HEK293T (cell line): ENCODE measurements at regions not wholly inside any gene's neighbourhood (a gene's known extent, or its start where the extent isn't known, plus 50 kb on each side); places are given as distances from the start of the nearest gene placed in this dataset.

Experiments
- FOXM1 ChIP-seq: fragments of 450-650 bp; IDR thresholded peaks from 2 replicates; pipeline ENCODE4 v1.6.1; 2017; ENCODE audit warnings: mild to moderate bottlenecking, borderline replicate concordance
- HDGF ChIP-seq: fragments of 450-650 bp; IDR thresholded peaks from 2 replicates; pipeline ENCODE4 v1.6.1; 2017; ENCODE audit warnings: antibody characterized with exemption, borderline replicate concordance
- NFRKB ChIP-seq: fragments of 450-650 bp; IDR thresholded peaks from 2 replicates; pipeline ENCODE4 v1.6.1; 2016; ENCODE audit warnings: mild to moderate bottlenecking, moderate library complexity

GRCh38 chr4:63851496-63851895, 557.8 kb downstream of the TECRL start:
- TF ChIP-seq NFRKB (no peak), FOXM1 (no peak), HDGF (no peak)
